A673 (cell line): ENCODE measurements at regions not wholly inside any gene's neighbourhood (a gene's known extent, or its start where the extent isn't known, plus 50 kb on each side); places are given as distances from the start of the nearest gene placed in this dataset.

Experiments
- BruUV-seq: library from RNA; stranded (reverse); fragments of 400-500 nt; replicated peaks from 2 replicates; lab custom pipeline; 2021; lab: Mats Ljungman, UMichigan
- CTCF ChIA-PET: fragments of 300-600 bp; sonication (Branson Sonifier 250); formaldehyde crosslinking; loops from one replicate; lab custom pipeline; 2022; ENCODE audit warnings: antibody characterized with exemption; lab: Charles Lee
- POLR2A ChIA-PET: fragments of 300-600 bp; sonication (Branson Sonifier 250); formaldehyde crosslinking; loops from one replicate; lab custom pipeline; 2022; ENCODE audit warnings: antibody characterized with exemption; ENCODE audit not compliant: low non-redundant PET; lab: Charles Lee
- DNase-seq: peaks from one replicate; pipeline ENCODE4 v3.0.0-alpha.2; 2015; ENCODE audit warnings: low spot score
- H3K27ac ChIP-seq: fragments of 200-600 bp; sonication (generic); 2 replicates; pipeline ENCODE4 v1.5.1; 2016; ENCODE audit warnings: mixed run types, low read depth, mild to moderate bottlenecking, mixed read lengths, antibody characterized with exemption, low read length; ENCODE audit not compliant: poor library complexity, severe bottlenecking
- H3K27me3 ChIP-seq: fragments of 200-600 bp; sonication (generic); replicated peaks from 2 replicates; pipeline ENCODE4 v1.6.1; 2017; ENCODE audit warnings: mixed run types, low read depth, mild to moderate bottlenecking, mixed read lengths, antibody characterized with exemption, low read length; ENCODE audit not compliant: insufficient read depth, poor library complexity
- H3K36me3 ChIP-seq: fragments of 200-600 bp; sonication (generic); 2 replicates; pipeline ENCODE4 v1.6.1; 2016; ENCODE audit warnings: mixed run types, mild to moderate bottlenecking, mixed read lengths, antibody characterized with exemption, low read length; ENCODE audit not compliant: insufficient read depth, poor library complexity, severe bottlenecking
- H3K4me1 ChIP-seq: fragments of 200-600 bp; sonication (generic); 2 replicates; pipeline ENCODE4 v1.6.1; 2017; ENCODE audit warnings: mixed run types, mild to moderate bottlenecking, mixed read lengths, antibody characterized with exemption, low read length; ENCODE audit not compliant: insufficient read depth, poor library complexity, severe bottlenecking
- H3K4me3 ChIP-seq: fragments of 200-600 bp; sonication (generic); 2 replicates; pipeline ENCODE4 v1.5.1; 2016; ENCODE audit warnings: low read depth, mixed run types, mild to moderate bottlenecking, mixed read lengths, low read length; ENCODE audit not compliant: poor library complexity, severe bottlenecking
- H3K9me3 ChIP-seq: fragments of 200-600 bp; sonication (generic); 2 replicates; pipeline ENCODE4 v1.6.1; 2016; ENCODE audit warnings: mixed run types, low read depth, mild to moderate bottlenecking, mixed read lengths, antibody characterized with exemption, low read length; ENCODE audit not compliant: poor library complexity, severe bottlenecking
- CTCF ChIP-seq: fragments of 300-800, 200-600 bp; sonication (generic); conservative IDR thresholded peaks from 2 replicates; pipeline ENCODE4 v1.5.1; 2017; ENCODE audit warnings: low read depth, mild to moderate bottlenecking, antibody characterized with exemption, low read length, moderate library complexity, mixed read lengths
- EZH2 ChIP-seq: fragments of 200-600 bp; sonication (generic); IDR thresholded peaks from 2 replicates; pipeline ENCODE4 v1.6.1; 2017; ENCODE audit warnings: borderline replicate concordance, low read depth, mild to moderate bottlenecking, mixed read lengths, antibody characterized with exemption, low read length; ENCODE audit not compliant: poor library complexity, severe bottlenecking
- intact Hi-C: fragments of 100-400 bp; cut with micrococcal nuclease; formaldehyde crosslinking; loops from one replicate; pipeline ENCODE4 v1.10.0; 2022; ENCODE audit not compliant: unreplicated experiment

GRCh38 chr9:87441251-87441650, 56.4 kb upstream of the DAPK1 start:
- intact Hi-C loops: no loop called here
- Histone ChIP-seq H3K4me3 (no peak overlapping the region), H3K9me3 (no peaks in the 10 kb centered on the region), H3K4me1 (peaks cover 14% of the 10 kb centered on the region), H3K27ac (no peak overlapping the region), H3K27me3 (no peaks in the 10 kb centered on the region), H3K36me3 (no peaks in the 10 kb centered on the region)
- ChIA-PET CTCF (no interaction called here), POLR2A (no interaction called here)
- no TSS peak for BruUV-seq
- DNase-seq: no peak
- TF ChIP-seq CTCF (no peak), EZH2 (no peak)

- intact Hi-C loops: no loop called here
- ChIA-PET POLR2A (no interaction called here), CTCF (no interaction called here)
- no TSS peak for BruUV-seq
- Histone ChIP-seq H3K9me3 (no peaks in the 10 kb centered on the region), H3K27me3 (no peaks in the 10 kb centered on the region), H3K27ac (no peak overlapping the region), H3K4me1 (peaks cover 2% of the 10 kb centered on the region), H3K36me3 (no peaks in the 10 kb centered on the region), H3K4me3 (no peak overlapping the region)
- no peak for TF ChIP-seq EZH2
- TF ChIP-seq CTCF: no peak
- no peak for DNase-seq
These were observed 55.2 kb upstream of the DAPK1 start for GRCh38 chr9:87442451-87442850.

GRCh38 chr9:87443006-87443405, 54.7 kb upstream of the DAPK1 start:
- Histone ChIP-seq H3K9me3 (no peaks in the 10 kb centered on the region), H3K27me3 (no peaks in the 10 kb centered on the region), H3K27ac (no peak overlapping the region), H3K36me3 (no peaks in the 10 kb centered on the region), H3K4me1 (no peaks in the 10 kb centered on the region), H3K4me3 (no peak overlapping the region)
- ChIA-PET POLR2A (no interaction called here), CTCF (no interaction called here)
- intact Hi-C loops: no loop called here
- TF ChIP-seq EZH2 (no peak), CTCF (no peak)
- DNase-seq: no peak
- no TSS peak for BruUV-seq
